ENCODE measurements at regions not wholly inside any gene's neighbourhood (a gene's known extent, or its start where the extent isn't known, plus 50 kb on each side); places are given as distances from the start of the nearest gene placed in this dataset.

- DNase-seq = no peak
- no peaks in the 10 kb centered on the region for H3K4me1 Mint-ChIP-seq (ENCODE audit: low read depth)
- no peaks in the 10 kb centered on the region for H3K36me3 Mint-ChIP-seq (ENCODE audit: low read depth)
- no peak overlapping the region for H3K27ac Mint-ChIP-seq
- H3K4me3 Mint-ChIP-seq = peak overlapping the region; percentile 18; the same call in 1 of the 2 replicates
- no peak for TF ChIP-seq CTCF (IDR thresholded peaks at IDR 0.05)
- H3K9me3 Mint-ChIP-seq = peaks cover 5% of the 10 kb centered on the region; the same call in 1 of the 2 replicates
- peaks cover 2% of the 10 kb centered on the region; the same call in 1 of the 2 replicates for H3K27me3 Mint-ChIP-seq (ENCODE audit: insufficient read depth)
Measured at GRCh38 chr5:13488254-13488931, 456.1 kb downstream of the DNAH5 start.

GRCh38 chr5:13480834-13481233 lies 463.7 kb downstream of the DNAH5 start:
- no peak for DNase-seq
- TF ChIP-seq CTCF (IDR thresholded peaks at IDR 0.05) = no peak
- Mint-ChIP-seq H3K27me3 (ENCODE audit: insufficient read depth) (peaks cover 6% of the 10 kb centered on the region), H3K4me1 (ENCODE audit: low read depth) (peaks cover 14% of the 10 kb centered on the region), H3K36me3 (ENCODE audit: low read depth) (no peaks in the 10 kb centered on the region), H3K9me3 (no peaks in the 10 kb centered on the region), H3K4me3 (no peak overlapping the region), H3K27ac (no peak overlapping the region)

GRCh38 chr5:13478831-13479465 lies 465.5 kb downstream of the DNAH5 start:
- Mint-ChIP-seq H3K27me3 (ENCODE audit: insufficient read depth) (peaks cover 11% of the 10 kb centered on the region), H3K4me3 (no peak overlapping the region), H3K36me3 (ENCODE audit: low read depth) (no peaks in the 10 kb centered on the region), H3K4me1 (ENCODE audit: low read depth) (peaks cover 14% of the 10 kb centered on the region), H3K9me3 (no peaks in the 10 kb centered on the region), H3K27ac (no peak overlapping the region)
- peak; percentile 71 for TF ChIP-seq CTCF (IDR thresholded peaks at IDR 0.05)
- peak; percentile 17 for DNase-seq

- DNase-seq = peak; percentile 1
- no peak overlapping the region for H3K27ac Mint-ChIP-seq
- TF ChIP-seq CTCF (IDR thresholded peaks at IDR 0.05) = no peak
- peaks cover 14% of the 10 kb centered on the region for H3K4me1 Mint-ChIP-seq (ENCODE audit: low read depth)
- H3K9me3 Mint-ChIP-seq = no peaks in the 10 kb centered on the region
- peaks cover 6% of the 10 kb centered on the region; the same call in 1 of the 2 replicates for H3K27me3 Mint-ChIP-seq (ENCODE audit: insufficient read depth)
- no peaks in the 10 kb centered on the region for H3K36me3 Mint-ChIP-seq (ENCODE audit: low read depth)
- H3K4me3 Mint-ChIP-seq = no peak overlapping the region
Measured at GRCh38 chr5:13477118-13477737, 467.3 kb downstream of the DNAH5 start.

- DNase-seq = no peak
- H3K36me3 Mint-ChIP-seq (ENCODE audit: low read depth) = no peaks in the 10 kb centered on the region
- no peak for TF ChIP-seq CTCF (IDR thresholded peaks at IDR 0.05)
- peaks cover 10% of the 10 kb centered on the region for H3K27me3 Mint-ChIP-seq (ENCODE audit: insufficient read depth)
- H3K9me3 Mint-ChIP-seq = no peaks in the 10 kb centered on the region
- no peak overlapping the region for H3K27ac Mint-ChIP-seq
- peaks cover 9% of the 10 kb centered on the region for H3K4me1 Mint-ChIP-seq (ENCODE audit: low read depth)
- H3K4me3 Mint-ChIP-seq = no peak overlapping the region
Measured at GRCh38 chr5:13472842-13473241, 471.6 kb downstream of the DNAH5 start.
